HEK293 (cell line): ENCODE measurements at regions not wholly inside any gene's neighbourhood (a gene's known extent, or its start where the extent isn't known, plus 50 kb on each side); places are given as distances from the start of the nearest gene placed in this dataset.

Experiments used
- CTCF ChIA-PET: fragments of 350-600 bp; formaldehyde crosslinking; extraction: SDS; loops from one replicate; lab custom pipeline; 2021; ENCODE audit warnings: antibody characterized with exemption; lab: Yijun Ruan, JAX
- POLR2A ChIA-PET: fragments of 300-600 bp; formaldehyde crosslinking; extraction: SDS; loops from one replicate; lab custom pipeline; 2020; ENCODE audit warnings: antibody characterized with exemption, inconsistent platforms; lab: Yijun Ruan, JAX
- H3K27ac ChIP-seq: fragments of 200-500 bp; sonication (Bioruptor generic); 2 replicates; pipeline ENCODE4 v1.5.1; 2014; ENCODE audit warnings: low read depth, low read length, control low read depth, inconsistent platforms; ENCODE audit errors: extremely low read depth
- H3K36me3 ChIP-seq, 2 experiments: fragments of 200-500 bp in 1 of 2; sonication (Bioruptor generic) in 1 of 2; 1 replicate in 1 of 2; 2 replicates in 1 of 2; pipeline ENCODE4 v1.5.1; 2014 to 2017; ENCODE audit warnings: inconsistent platforms in 2 of 2, low read length in 2 of 2; ENCODE audit not compliant: control insufficient read depth in 2 of 2, insufficient read depth in 1 of 2
- H3K4me1 ChIP-seq: fragments of 200-500 bp; sonication (Bioruptor generic); 2 replicates; pipeline ENCODE4 v1.5.1; 2014; ENCODE audit warnings: mild to moderate bottlenecking, low read length, inconsistent platforms; ENCODE audit not compliant: control insufficient read depth, insufficient read depth
- H3K4me3 ChIP-seq: 2 replicates; pipeline ENCODE4 v1.5.1; 2011; ENCODE audit warnings: low read depth, mild to moderate bottlenecking, control low read depth, low read length, moderate library complexity
- H3K9me3 ChIP-seq: fragments of 200-500 bp; sonication (Bioruptor generic); 2 replicates; pipeline ENCODE4 v1.5.1; 2014; ENCODE audit warnings: low read depth, low read length, inconsistent platforms; ENCODE audit not compliant: control insufficient read depth, insufficient read depth
- REPIN1 ChIP-seq: fragments of 450-650 bp; formaldehyde crosslinking; IDR thresholded peaks from 2 replicates; pipeline ENCODE4 v1.5.1; 2017; ENCODE audit warnings: missing biosample characterization, missing genetic modification characterization, low read depth
- SP2 ChIP-seq: fragments of 450-650 bp; formaldehyde crosslinking; IDR thresholded peaks from 2 replicates; pipeline ENCODE4 v1.5.1; 2016; ENCODE audit warnings: missing biosample characterization, missing genetic modification characterization
- WT1 ChIP-seq: fragments of 450-650 bp; formaldehyde crosslinking; IDR thresholded peaks from 2 replicates; pipeline ENCODE4 v1.5.1; 2016; ENCODE audit warnings: missing biosample characterization, missing genetic modification characterization
- YY1 ChIP-seq: fragments of 450-650 bp; formaldehyde crosslinking; IDR thresholded peaks from 2 replicates; pipeline ENCODE4 v1.5.1; 2018; ENCODE audit warnings: missing biosample characterization, missing genetic modification characterization
- YY2 ChIP-seq: fragments of 450-650 bp; formaldehyde crosslinking; IDR thresholded peaks from 2 replicates; pipeline ENCODE4 v1.5.1; 2016; ENCODE audit warnings: missing biosample characterization, missing genetic modification characterization
- ZBTB17 ChIP-seq: fragments of 450-650 bp; formaldehyde crosslinking; IDR thresholded peaks from 2 replicates; pipeline ENCODE4 v1.5.1; 2016; ENCODE audit warnings: missing biosample characterization, missing genetic modification characterization
- ZBTB44 ChIP-seq: fragments of 450-650 bp; IDR thresholded peaks from 2 replicates; pipeline ENCODE4 v1.5.1; 2018; ENCODE audit warnings: missing biosample characterization, mild to moderate bottlenecking, missing genetic modification characterization
- ZNF121 ChIP-seq: fragments of 450-650 bp; formaldehyde crosslinking; IDR thresholded peaks from 2 replicates; pipeline ENCODE4 v1.5.1; 2016; ENCODE audit warnings: missing biosample characterization, missing genetic modification characterization
- ZNF292 ChIP-seq: fragments of 450-650 bp; formaldehyde crosslinking; IDR thresholded peaks from 2 replicates; pipeline ENCODE4 v1.5.1; 2016; ENCODE audit warnings: low read depth, missing biosample characterization, missing genetic modification characterization, borderline replicate concordance
- ZNF426 ChIP-seq: fragments of 450-650 bp; formaldehyde crosslinking; IDR thresholded peaks from 2 replicates; pipeline ENCODE4 v1.5.1; 2017; ENCODE audit warnings: missing biosample characterization, missing genetic modification characterization, mild to moderate bottlenecking, inconsistent platforms, moderate library complexity
- ZNF518A ChIP-seq: fragments of 450-650 bp; formaldehyde crosslinking; conservative IDR thresholded peaks from 2 replicates; pipeline ENCODE4 v1.5.1; 2016; ENCODE audit warnings: low read depth, missing biosample characterization, missing genetic modification characterization
- ZNF571 ChIP-seq: fragments of 450-650 bp; formaldehyde crosslinking; IDR thresholded peaks from 2 replicates; pipeline ENCODE4 v1.5.0; 2017; ENCODE audit warnings: missing biosample characterization, missing genetic modification characterization
- ZNF610 ChIP-seq: fragments of 450-650 bp; formaldehyde crosslinking; IDR thresholded peaks from 2 replicates; pipeline ENCODE4 v1.5.1; 2016; ENCODE audit warnings: missing biosample characterization, missing genetic modification characterization, borderline replicate concordance
- ZNF768 ChIP-seq: fragments of 450-650 bp; formaldehyde crosslinking; IDR thresholded peaks from 2 replicates; pipeline ENCODE4 v1.5.1; 2018; ENCODE audit warnings: missing biosample characterization, mild to moderate bottlenecking, missing genetic modification characterization
- TF ChIP-seq, protein P1 (sequence below): fragments of 450-650 bp; formaldehyde crosslinking; IDR thresholded peaks from 2 replicates; pipeline ENCODE4 v1.5.1; 2016; ENCODE audit warnings: missing biosample characterization, missing genetic modification characterization, low read depth
- TF ChIP-seq, protein P2 (sequence below): fragments of 450-650 bp; formaldehyde crosslinking; IDR thresholded peaks from 2 replicates; pipeline ENCODE4 v1.5.1; 2016; ENCODE audit warnings: missing biosample characterization, missing genetic modification characterization
- TF ChIP-seq, protein P3 (sequence below): fragments of 450-650 bp; formaldehyde crosslinking; IDR thresholded peaks from 2 replicates; pipeline ENCODE4 v1.5.1; 2017; ENCODE audit warnings: missing biosample characterization, missing genetic modification characterization
- TF ChIP-seq, protein P4 (sequence below): fragments of 450-650 bp; formaldehyde crosslinking; IDR thresholded peaks from 2 replicates; pipeline ENCODE4 v1.5.1; 2016; ENCODE audit warnings: missing biosample characterization, missing genetic modification characterization

- H3K4me3 ChIP-seq = no peak overlapping the region
- no peaks in the 10 kb centered on the region for H3K36me3 ChIP-seq
- no peak overlapping the region for H3K27ac ChIP-seq
- no peaks in the 10 kb centered on the region for H3K4me1 ChIP-seq
- ChIA-PET POLR2A (no interaction called here), CTCF (no interaction called here)
- no peaks in the 10 kb centered on the region for H3K9me3 ChIP-seq
- TF ChIP-seq, protein P1, sequence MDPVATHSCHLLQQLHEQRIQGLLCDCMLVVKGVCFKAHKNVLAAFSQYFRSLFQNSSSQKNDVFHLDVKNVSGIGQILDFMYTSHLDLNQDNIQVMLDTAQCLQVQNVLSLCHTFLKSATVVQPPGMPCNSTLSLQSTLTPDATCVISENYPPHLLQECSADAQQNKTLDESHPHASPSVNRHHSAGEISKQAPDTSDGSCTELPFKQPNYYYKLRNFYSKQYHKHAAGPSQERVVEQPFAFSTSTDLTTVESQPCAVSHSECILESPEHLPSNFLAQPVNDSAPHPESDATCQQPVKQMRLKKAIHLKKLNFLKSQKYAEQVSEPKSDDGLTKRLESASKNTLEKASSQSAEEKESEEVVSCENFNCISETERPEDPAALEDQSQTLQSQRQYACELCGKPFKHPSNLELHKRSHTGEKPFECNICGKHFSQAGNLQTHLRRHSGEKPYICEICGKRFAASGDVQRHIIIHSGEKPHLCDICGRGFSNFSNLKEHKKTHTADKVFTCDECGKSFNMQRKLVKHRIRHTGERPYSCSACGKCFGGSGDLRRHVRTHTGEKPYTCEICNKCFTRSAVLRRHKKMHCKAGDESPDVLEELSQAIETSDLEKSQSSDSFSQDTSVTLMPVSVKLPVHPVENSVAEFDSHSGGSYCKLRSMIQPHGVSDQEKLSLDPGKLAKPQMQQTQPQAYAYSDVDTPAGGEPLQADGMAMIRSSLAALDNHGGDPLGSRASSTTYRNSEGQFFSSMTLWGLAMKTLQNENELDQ (tag by site-specific recombination) = no peak
- TF ChIP-seq ZNF121 (tag by site-specific recombination) = no peak
- TF ChIP-seq, protein P2, sequence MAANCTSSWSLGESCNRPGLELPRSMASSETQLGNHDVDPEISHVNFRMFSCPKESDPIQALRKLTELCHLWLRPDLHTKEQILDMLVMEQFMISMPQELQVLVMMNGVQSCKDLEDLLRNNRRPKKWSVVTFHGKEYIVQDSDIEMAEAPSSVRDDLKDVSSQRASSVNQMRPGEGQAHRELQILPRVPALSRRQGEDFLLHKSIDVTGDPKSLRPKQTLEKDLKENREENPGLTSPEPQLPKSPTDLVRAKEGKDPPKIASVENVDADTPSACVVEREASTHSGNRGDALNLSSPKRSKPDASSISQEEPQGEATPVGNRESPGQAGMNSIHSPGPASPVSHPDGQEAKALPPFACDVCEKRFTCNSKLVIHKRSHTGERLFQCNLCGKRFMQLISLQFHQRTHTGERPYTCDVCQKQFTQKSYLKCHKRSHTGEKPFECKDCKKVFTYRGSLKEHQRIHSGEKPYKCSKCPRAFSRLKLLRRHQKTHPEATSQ (tag by site-specific recombination) = no peak
- no peak for TF ChIP-seq ZBTB44 (tag by site-specific recombination)
- no peak for TF ChIP-seq YY2 (tag by site-specific recombination)
- no peak for TF ChIP-seq ZNF426 (tag by site-specific recombination)
- TF ChIP-seq WT1 (tag by site-specific recombination) = no peak
- TF ChIP-seq, protein P3, sequence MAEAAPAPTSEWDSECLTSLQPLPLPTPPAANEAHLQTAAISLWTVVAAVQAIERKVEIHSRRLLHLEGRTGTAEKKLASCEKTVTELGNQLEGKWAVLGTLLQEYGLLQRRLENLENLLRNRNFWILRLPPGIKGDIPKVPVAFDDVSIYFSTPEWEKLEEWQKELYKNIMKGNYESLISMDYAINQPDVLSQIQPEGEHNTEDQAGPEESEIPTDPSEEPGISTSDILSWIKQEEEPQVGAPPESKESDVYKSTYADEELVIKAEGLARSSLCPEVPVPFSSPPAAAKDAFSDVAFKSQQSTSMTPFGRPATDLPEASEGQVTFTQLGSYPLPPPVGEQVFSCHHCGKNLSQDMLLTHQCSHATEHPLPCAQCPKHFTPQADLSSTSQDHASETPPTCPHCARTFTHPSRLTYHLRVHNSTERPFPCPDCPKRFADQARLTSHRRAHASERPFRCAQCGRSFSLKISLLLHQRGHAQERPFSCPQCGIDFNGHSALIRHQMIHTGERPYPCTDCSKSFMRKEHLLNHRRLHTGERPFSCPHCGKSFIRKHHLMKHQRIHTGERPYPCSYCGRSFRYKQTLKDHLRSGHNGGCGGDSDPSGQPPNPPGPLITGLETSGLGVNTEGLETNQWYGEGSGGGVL (tag by site-specific recombination) = no peak
- no peak for TF ChIP-seq ZNF768 (tag by site-specific recombination)
- TF ChIP-seq SP2 (tag by site-specific recombination) = no peak
- TF ChIP-seq ZNF292 (tag by site-specific recombination) = no peak
- no peak for TF ChIP-seq ZNF571
Measured at GRCh38 chr1:80050085-80050484, 1043.6 kb upstream of the ADGRL4 start.

DNA sequence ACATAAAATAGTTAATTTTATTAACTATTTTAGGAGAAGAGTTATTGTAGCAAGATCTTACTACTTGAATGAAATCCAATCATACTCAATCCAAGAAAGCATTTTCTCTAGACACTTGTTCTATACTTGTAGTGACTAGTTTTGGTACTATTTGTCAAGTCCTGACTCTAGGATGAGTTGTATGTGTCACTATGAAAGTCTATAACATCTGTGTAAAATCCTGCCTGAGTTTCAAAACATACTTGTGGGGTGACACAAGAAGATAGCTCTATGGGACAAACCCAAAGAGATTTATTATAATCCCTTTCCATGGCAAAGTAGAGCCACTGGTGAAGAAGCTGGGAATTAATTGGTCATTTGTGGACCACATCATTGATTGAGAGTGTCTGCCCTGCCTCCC, 1042.2 kb upstream of the ADGRL4 start:
- Histone ChIP-seq H3K27ac (no peak overlapping the region), H3K36me3 (no peaks in the 10 kb centered on the region), H3K4me3 (no peak overlapping the region), H3K9me3 (no peaks in the 10 kb centered on the region), H3K4me1 (no peaks in the 10 kb centered on the region)
- CTCF ChIA-PET = no interaction called here
- TF ChIP-seq, protein P4, sequence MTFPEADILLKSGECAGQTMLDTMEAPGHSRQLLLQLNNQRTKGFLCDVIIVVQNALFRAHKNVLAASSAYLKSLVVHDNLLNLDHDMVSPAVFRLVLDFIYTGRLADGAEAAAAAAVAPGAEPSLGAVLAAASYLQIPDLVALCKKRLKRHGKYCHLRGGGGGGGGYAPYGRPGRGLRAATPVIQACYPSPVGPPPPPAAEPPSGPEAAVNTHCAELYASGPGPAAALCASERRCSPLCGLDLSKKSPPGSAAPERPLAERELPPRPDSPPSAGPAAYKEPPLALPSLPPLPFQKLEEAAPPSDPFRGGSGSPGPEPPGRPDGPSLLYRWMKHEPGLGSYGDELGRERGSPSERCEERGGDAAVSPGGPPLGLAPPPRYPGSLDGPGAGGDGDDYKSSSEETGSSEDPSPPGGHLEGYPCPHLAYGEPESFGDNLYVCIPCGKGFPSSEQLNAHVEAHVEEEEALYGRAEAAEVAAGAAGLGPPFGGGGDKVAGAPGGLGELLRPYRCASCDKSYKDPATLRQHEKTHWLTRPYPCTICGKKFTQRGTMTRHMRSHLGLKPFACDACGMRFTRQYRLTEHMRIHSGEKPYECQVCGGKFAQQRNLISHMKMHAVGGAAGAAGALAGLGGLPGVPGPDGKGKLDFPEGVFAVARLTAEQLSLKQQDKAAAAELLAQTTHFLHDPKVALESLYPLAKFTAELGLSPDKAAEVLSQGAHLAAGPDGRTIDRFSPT (tag by site-specific recombination) = no peak
- TF ChIP-seq ZNF610 = no peak
- no peak for TF ChIP-seq REPIN1 (tag by site-specific recombination)
- no peak for TF ChIP-seq ZBTB17
- TF ChIP-seq ZNF518A (tag by site-specific recombination) = no peak
- TF ChIP-seq YY1 (tag by site-specific recombination) = no peak
- POLR2A ChIA-PET = no interaction called here
